AG04449 (cell line): ENCODE measurements at regions not wholly inside any gene's neighbourhood (a gene's known extent, or its start where the extent isn't known, plus 50 kb on each side); places are given as distances from the start of the nearest gene placed in this dataset.

Experiments used
- CTCF ChIA-PET: fragments of 350-600 bp; formaldehyde crosslinking; extraction: SDS; loops from one replicate; lab custom pipeline; 2021; ENCODE audit warnings: antibody characterized with exemption; lab: Yijun Ruan, JAX
- POLR2A ChIA-PET: fragments of 400-600, 350-600 bp; formaldehyde crosslinking; extraction: SDS; loops from one replicate; lab custom pipeline; 2020; ENCODE audit warnings: antibody characterized with exemption, inconsistent platforms; lab: Yijun Ruan, JAX
- DNase-seq: peaks from one replicate; pipeline ENCODE4 v3.0.0-alpha.2; 2010; ENCODE audit warnings: low read depth, low spot score
- H3K4me3 ChIP-seq: 2 replicates; pipeline ENCODE4 v1.5.1; 2011; ENCODE audit warnings: low read depth, mild to moderate bottlenecking, control low read depth, low read length
- CTCF ChIP-seq: IDR thresholded peaks from one replicate; pipeline ENCODE4 v1.5.1; 2011; ENCODE audit warnings: mild to moderate bottlenecking, moderate library complexity, low read length, control low read depth, inconsistent platforms; ENCODE audit not compliant: insufficient read depth; ENCODE audit errors: missing control alignments

GRCh38 chr10:10196701-10197100, 821.0 kb upstream of the CELF2 start:
- DNase-seq, result no peak
- no peak for TF ChIP-seq CTCF
- ChIA-PET POLR2A (no interaction called here), CTCF (no interaction called here)
- no peak overlapping the region for H3K4me3 ChIP-seq

GRCh38 chr10:10197423-10197822, 820.2 kb upstream of the CELF2 start:
- no peak for DNase-seq
- POLR2A ChIA-PET, result no interaction called here
- no peak for TF ChIP-seq CTCF
- no peak overlapping the region for H3K4me3 ChIP-seq
- CTCF ChIA-PET, result no interaction called here

GRCh38 chr10:10198363-10198762, 819.3 kb upstream of the CELF2 start:
- ChIA-PET CTCF (no interaction called here), POLR2A (no interaction called here)
- no peak for DNase-seq
- no peak overlapping the region for H3K4me3 ChIP-seq
- no peak for TF ChIP-seq CTCF

- ChIA-PET CTCF (no interaction called here), POLR2A (no interaction called here)
- no peak for TF ChIP-seq CTCF
- no peak for DNase-seq
- no peak overlapping the region for H3K4me3 ChIP-seq
Measured at GRCh38 chr10:10204415-10204814, 813.3 kb upstream of the CELF2 start.

- no peak for DNase-seq
- POLR2A ChIA-PET, result no interaction called here
- TF ChIP-seq CTCF, result no peak
- CTCF ChIA-PET, result no interaction called here
- H3K4me3 ChIP-seq, result no peak overlapping the region
Measured at GRCh38 chr10:10205906-10206305, 811.8 kb upstream of the CELF2 start.

DNA sequence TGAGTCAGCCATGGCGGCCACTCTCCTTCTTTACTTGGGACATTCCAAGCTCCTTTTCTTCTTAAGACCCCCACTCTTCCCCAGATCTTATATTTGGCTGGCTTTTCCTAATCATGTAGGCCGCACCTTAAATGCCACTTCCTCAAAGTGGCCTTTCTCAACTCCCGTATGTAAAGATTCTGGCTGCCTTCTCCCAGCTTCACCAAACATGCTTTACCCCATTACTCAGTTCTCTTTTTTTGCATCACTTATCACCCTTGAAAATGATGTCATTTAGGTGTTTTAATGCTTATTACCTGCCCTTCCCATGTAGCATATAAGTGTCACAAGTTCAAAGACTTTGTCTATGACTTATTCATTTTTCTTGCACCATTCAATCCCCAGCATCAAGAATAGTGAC, 810.1 kb upstream of the CELF2 start:
- ChIA-PET POLR2A (no interaction called here), CTCF (no interaction called here)
- H3K4me3 ChIP-seq, result no peak overlapping the region
- DNase-seq, result no peak
- no peak for TF ChIP-seq CTCF
